SK-N-SH (cell line): ENCODE measurements at regions not wholly inside any gene's neighbourhood (a gene's known extent, or its start where the extent isn't known, plus 50 kb on each side); places are given as distances from the start of the nearest gene placed in this dataset.
A peak's percentile ranks its signal among the peaks of the same experiment; 100 is the strongest.

Source experiments
- CTCF ChIA-PET: fragments of 300-600, 350-600 bp; formaldehyde crosslinking; extraction: SDS; loops from one replicate; lab custom pipeline; 2021; lab: Yijun Ruan, JAX
- POLR2A ChIA-PET: fragments of 350-600 bp; sonication (Branson Sonifier 250); formaldehyde crosslinking; extraction: SDS; loops from one replicate; lab custom pipeline; 2020; ENCODE audit warnings: antibody characterized with exemption, inconsistent platforms; lab: Yijun Ruan, JAX
- DNase-seq: peaks from one replicate; pipeline ENCODE4 v3.0.0; 2012
- H2AFZ ChIP-seq: fragments of 200-600 bp; sonication (generic); 2 replicates; pipeline ENCODE4 v1.8.1; 2016; ENCODE audit warnings: antibody characterized with exemption, mild to moderate bottlenecking, low read depth
- H3F3A ChIP-seq: fragments of 200-600 bp; sonication (generic); replicated peaks from 2 replicates; pipeline ENCODE3; 2016; ENCODE audit warnings: antibody characterized with exemption, mild to moderate bottlenecking; ENCODE audit not compliant: insufficient read depth
- H3K27ac ChIP-seq, 2 experiments: fragments of 200-500 bp in 1 of 2; fragments of 200-600 bp in 1 of 2; sonication (Bioruptor generic) in 1 of 2; sonication (generic), shearing (Covaris generic) in 1 of 2; 2 replicates each; pipeline versions ENCODE4 v1.5.1 to v1.6.1; 2014 to 2016; ENCODE audit warnings: low read depth in 2 of 2, inconsistent platforms in 1 of 2, low read length in 1 of 2, mild to moderate bottlenecking in 1 of 2, mixed read lengths in 1 of 2
- H3K27me3 ChIP-seq: fragments of 200-600 bp; sonication (generic), shearing (Covaris generic); 2 replicates; pipeline ENCODE4 v1.6.1; 2016; ENCODE audit warnings: mixed run types; ENCODE audit not compliant: insufficient read depth
- H3K36me3 ChIP-seq, 2 experiments: fragments of 200-500 bp in 1 of 2; fragments of 200-600 bp in 1 of 2; sonication (Bioruptor generic) in 1 of 2; sonication (generic) in 1 of 2; replicated peaks in 1 of 2; 2 replicates each; pipeline versions ENCODE3 to v1.5.1; 2014 to 2016; ENCODE audit warnings: low read length in 1 of 2, mild to moderate bottlenecking in 1 of 2; ENCODE audit not compliant: insufficient read depth in 2 of 2, control insufficient read depth in 1 of 2
- H3K4me1 ChIP-seq, 2 experiments: fragments of 200-500 bp in 1 of 2; fragments of 200-600 bp in 1 of 2; sonication (Bioruptor generic) in 1 of 2; sonication (generic), shearing (Covaris generic) in 1 of 2; 2 replicates each; pipeline versions ENCODE4 v1.5.1 to v1.6.1; 2014 to 2016; ENCODE audit warnings: low read depth in 1 of 2, low read length in 1 of 2, mixed run types in 1 of 2; ENCODE audit not compliant: insufficient read depth in 2 of 2, control insufficient read depth in 1 of 2
- H3K4me2 ChIP-seq: fragments of 200-600 bp; sonication (generic), shearing (Covaris generic); 2 replicates; pipeline ENCODE4 v1.6.1; 2017; ENCODE audit warnings: mixed run types
- H3K4me3 ChIP-seq, 2 experiments: fragments of 200-500 bp in 1 of 2; fragments of 200-600 bp in 1 of 2; sonication (Bioruptor generic) in 1 of 2; sonication (generic), shearing (Covaris generic) in 1 of 2; 2 replicates each; pipeline versions ENCODE4 v1.5.1 to v1.8.1; 2014 to 2016; ENCODE audit warnings: low read depth in 2 of 2, inconsistent platforms in 1 of 2, low read length in 1 of 2, mild to moderate bottlenecking in 1 of 2, mixed read lengths in 1 of 2, moderate library complexity in 1 of 2
- H3K79me2 ChIP-seq: fragments of 200-600 bp; sonication (generic); 2 replicates; pipeline ENCODE4 v1.8.1; 2017; ENCODE audit warnings: mild to moderate bottlenecking; ENCODE audit not compliant: insufficient read depth
- H3K9ac ChIP-seq: fragments of 200-600 bp; sonication (generic); 2 replicates; pipeline ENCODE4 v1.6.1; 2017; ENCODE audit warnings: mixed run types
- H3K9me2 ChIP-seq: fragments of 200-600 bp; sonication (generic); 2 replicates; pipeline ENCODE4 v1.6.1; 2017; ENCODE audit warnings: mixed run types
- H3K9me3 ChIP-seq: fragments of 200-600 bp; sonication (generic); 2 replicates; pipeline ENCODE4 v1.6.1; 2017; ENCODE audit warnings: mixed run types, mild to moderate bottlenecking, moderate library complexity
- H4K20me1 ChIP-seq: fragments of 200-600 bp; sonication (generic); 2 replicates; pipeline ENCODE4 v1.6.1; 2017; ENCODE audit warnings: mild to moderate bottlenecking, mixed run types; ENCODE audit not compliant: insufficient read depth
- CHD2 ChIP-seq: fragments of 150-350 bp; IDR thresholded peaks from 2 replicates; pipeline ENCODE4 v1.6.1; 2018; ENCODE audit warnings: low read length; ENCODE audit not compliant: partially characterized antibody
- CTCF ChIP-seq: fragments of 200-600 bp; sonication (generic); IDR thresholded peaks from 2 replicates; pipeline ENCODE4 v1.6.1; 2017; ENCODE audit warnings: antibody characterized with exemption, mild to moderate bottlenecking, moderate library complexity
- ELF1 ChIP-seq: IDR thresholded peaks from 2 replicates; pipeline ENCODE4 v1.4.0; 2012
- EP300 ChIP-seq, 2 experiments: IDR thresholded peaks; 2 replicates each; pipeline versions ENCODE4 v1.4.0 to v1.6.1; 2012; ENCODE audit warnings: borderline replicate concordance in 1 of 2, low read depth in 1 of 2, low read length in 1 of 2
- EZH2phosphoT487 ChIP-seq: fragments of 200-600 bp; sonication (generic); IDR thresholded peaks from 2 replicates; pipeline ENCODE4 v1.6.1; 2017; ENCODE audit warnings: low read depth, mixed run types, mild to moderate bottlenecking, antibody characterized with exemption, moderate library complexity, borderline replicate concordance
- FOSL2 ChIP-seq: IDR thresholded peaks from 2 replicates; pipeline ENCODE4 v1.4.0; 2012; ENCODE audit warnings: low read depth, mild to moderate bottlenecking, moderate library complexity, borderline replicate concordance
- FOXJ3 ChIP-seq: sonication (generic); formaldehyde crosslinking; IDR thresholded peaks from 2 replicates; pipeline ENCODE4 v1.5.1; 2020; ENCODE audit warnings: mild to moderate bottlenecking, missing genetic modification reagents
- FOXM1 ChIP-seq: IDR thresholded peaks from 2 replicates; pipeline ENCODE4 v1.4.0; 2012; ENCODE audit warnings: low read depth, mild to moderate bottlenecking
- GABPA ChIP-seq: IDR thresholded peaks from 2 replicates; pipeline ENCODE4 v1.4.0; 2012; ENCODE audit warnings: low read depth, mild to moderate bottlenecking
- GATA2 ChIP-seq: sonication (generic); formaldehyde crosslinking; IDR thresholded peaks from 2 replicates; pipeline ENCODE4 v1.5.0; 2020; ENCODE audit warnings: mild to moderate bottlenecking, missing genetic modification reagents
- IRF3 ChIP-seq: fragments of 150-350 bp; IDR thresholded peaks from 2 replicates; pipeline ENCODE4 v1.6.1; 2016; ENCODE audit warnings: mild to moderate bottlenecking, low read depth, low read length
- JUND ChIP-seq: IDR thresholded peaks from 2 replicates; pipeline ENCODE4 v1.4.0; 2012
- MAX ChIP-seq: IDR thresholded peaks from 2 replicates; pipeline ENCODE4 v1.4.0; 2012; ENCODE audit warnings: low read depth
- MEF2A ChIP-seq: IDR thresholded peaks from 2 replicates; pipeline ENCODE4 v1.4.0; 2012; ENCODE audit warnings: low read depth, borderline replicate concordance
- NFIC ChIP-seq: IDR thresholded peaks from 2 replicates; pipeline ENCODE4 v1.4.0; 2012; ENCODE audit warnings: borderline replicate concordance
- NRF1 ChIP-seq: IDR thresholded peaks from 2 replicates; pipeline ENCODE4 v1.6.1; 2012; ENCODE audit warnings: low read depth, mild to moderate bottlenecking, low read length
- PBX3 ChIP-seq: IDR thresholded peaks from 2 replicates; pipeline ENCODE4; 2012
- POLR2AphosphoS5 ChIP-seq: IDR thresholded peaks from 2 replicates; pipeline ENCODE4 v1.6.1; 2012; ENCODE audit warnings: low read depth, low read length
- RAD21 ChIP-seq: IDR thresholded peaks from 2 replicates; pipeline ENCODE4 v1.6.1; 2012; ENCODE audit warnings: mild to moderate bottlenecking, low read length
- RCOR1 ChIP-seq: fragments of 150-350 bp; IDR thresholded peaks from 2 replicates; pipeline ENCODE4 v1.6.1; 2017; ENCODE audit warnings: antibody characterized with exemption, low read length
- RXRA ChIP-seq: IDR thresholded peaks from 2 replicates; pipeline ENCODE4 v1.4.0; 2012; ENCODE audit warnings: low read depth, mild to moderate bottlenecking, borderline replicate concordance
- SIN3A ChIP-seq: IDR thresholded peaks from 2 replicates; pipeline ENCODE4 v1.6.1; 2012; ENCODE audit warnings: low read depth, mild to moderate bottlenecking, low read length, moderate library complexity, borderline replicate concordance
- SMC3 ChIP-seq: IDR thresholded peaks from 2 replicates; pipeline ENCODE4 v1.6.1; 2012; ENCODE audit warnings: low read depth, low read length, improper control_type of control experiment
- TAF1 ChIP-seq: IDR thresholded peaks from 2 replicates; pipeline ENCODE4 v1.6.1; 2012; ENCODE audit warnings: low read depth, mild to moderate bottlenecking, low read length, moderate library complexity, borderline replicate concordance
- TCF12 ChIP-seq: IDR thresholded peaks from 2 replicates; pipeline ENCODE4 v1.4.0; 2012
- USF1 ChIP-seq: IDR thresholded peaks from 2 replicates; pipeline ENCODE4 v1.4.0; 2012; ENCODE audit warnings: low read depth, borderline replicate concordance
- USF2 ChIP-seq: fragments of 150-350 bp; IDR thresholded peaks from 2 replicates; pipeline ENCODE4 v1.6.1; 2017; ENCODE audit warnings: antibody characterized with exemption, low read length, low read depth, borderline replicate concordance
- ZBTB33 ChIP-seq: IDR thresholded peaks from 2 replicates; pipeline ENCODE4 v1.4.0; 2012; ENCODE audit warnings: low read depth, borderline replicate concordance
- WGBS: methylation state at CpG from one replicate; pipeline ENCODE4 v1.1.6; 2017; ENCODE audit warnings: low lambda C conversion rate; 5-methylcytosine and 5-hydroxymethylcytosine counted together

- Histone ChIP-seq H3K79me2 (no peaks in the 10 kb centered on the region), H2AFZ (no peak overlapping the region), H3F3A (peaks cover 12% of the 10 kb centered on the region), H3K4me1 (peaks cover 0 to 11% of the 10 kb centered on the region in 2 experiments; a peak in 1 of 4 replicates), H3K4me2 (peak overlapping the region; percentile 59; the same call in 1 of the 2 replicates), H3K27ac (peak overlapping the region; percentile 28 to 75; a peak in 3 of 4 replicates), H3K27me3 (no peaks in the 10 kb centered on the region), H3K36me3 (no peaks in the 10 kb centered on the region), H3K9me2 (no peaks in the 10 kb centered on the region), H4K20me1 (no peaks in the 10 kb centered on the region), H3K9ac (peak overlapping the region; percentile 23; the same call in 1 of the 2 replicates), H3K9me3 (no peaks in the 10 kb centered on the region), H3K4me3 (no peak overlapping the region)
- DNase-seq = no peak
- ChIA-PET POLR2A (no interaction called here), CTCF (no interaction called here)
- WGBS = 59% methylated on average over 1 of the region's 1 CpG
- peak; percentile 79 for TF ChIP-seq FOSL2
- TF ChIP-seq EP300 (IDR thresholded peaks at IDR 0.05; ENCODE audit: borderline replicate concordance in 1 of 2, low read depth in 1 of 2, low read length in 1 of 2) = peak in 1 of 2 experiments; percentile 80; a peak in 1 of 4 replicates
- TF ChIP-seq FOXM1 = no peak
- no peak for TF ChIP-seq FOXJ3 (CRISPR knock-in tag)
- peak; percentile 74 for TF ChIP-seq TCF12
- no peak for TF ChIP-seq CHD2
- no peak for TF ChIP-seq MAX
- TF ChIP-seq USF1 = no peak
- TF ChIP-seq RAD21 = no peak
- no peak for TF ChIP-seq RCOR1
- no peak for TF ChIP-seq EZH2phosphoT487
- TF ChIP-seq ZBTB33 = no peak
- TF ChIP-seq GABPA = no peak
- no peak for TF ChIP-seq TAF1
- peak; percentile 26; the same call in 1 of the 2 replicates for TF ChIP-seq NFIC
- no peak for TF ChIP-seq CTCF
- no peak for TF ChIP-seq SIN3A
- no peak for TF ChIP-seq SMC3
- peak; percentile 51; the same call in 1 of the 2 replicates for TF ChIP-seq MEF2A
- TF ChIP-seq JUND = peak; percentile 86
- TF ChIP-seq NRF1 = no peak
- no peak for TF ChIP-seq GATA2 (CRISPR knock-in tag)
- TF ChIP-seq PBX3 = peak; percentile 87
- no peak for TF ChIP-seq USF2
- no peak for TF ChIP-seq POLR2AphosphoS5
- no peak; the same call in 1 of the 2 replicates for TF ChIP-seq RXRA
- no peak for TF ChIP-seq ELF1
- no peak for TF ChIP-seq IRF3
These were observed 445.8 kb upstream of the CITED2 start for GRCh38 chr6:139820210-139820609.
